GM12865 (cell line): ENCODE measurements at regions not wholly inside any gene's neighbourhood (a gene's known extent, or its start where the extent isn't known, plus 50 kb on each side); places are given as distances from the start of the nearest gene placed in this dataset.

Source experiments
- DNase-seq: peaks from one replicate; pipeline ENCODE4 v3.0.0; 2010; ENCODE audit warnings: low read depth
- H3K4me3 ChIP-seq: 2 replicates; pipeline ENCODE4 v1.5.1; 2011; ENCODE audit warnings: mild to moderate bottlenecking, low read depth, low read length, control low read depth
- TF ChIP-seq, protein P1 (sequence below): IDR thresholded peaks from 2 replicates; pipeline ENCODE4 v1.5.1; 2011; ENCODE audit warnings: low read length, control low read depth, low read depth, inconsistent platforms; ENCODE audit not compliant: insufficient read depth; ENCODE audit errors: missing control alignments

- H3K4me3 ChIP-seq: no peak overlapping the region
- DNase-seq: no peak
- TF ChIP-seq, protein P1, sequence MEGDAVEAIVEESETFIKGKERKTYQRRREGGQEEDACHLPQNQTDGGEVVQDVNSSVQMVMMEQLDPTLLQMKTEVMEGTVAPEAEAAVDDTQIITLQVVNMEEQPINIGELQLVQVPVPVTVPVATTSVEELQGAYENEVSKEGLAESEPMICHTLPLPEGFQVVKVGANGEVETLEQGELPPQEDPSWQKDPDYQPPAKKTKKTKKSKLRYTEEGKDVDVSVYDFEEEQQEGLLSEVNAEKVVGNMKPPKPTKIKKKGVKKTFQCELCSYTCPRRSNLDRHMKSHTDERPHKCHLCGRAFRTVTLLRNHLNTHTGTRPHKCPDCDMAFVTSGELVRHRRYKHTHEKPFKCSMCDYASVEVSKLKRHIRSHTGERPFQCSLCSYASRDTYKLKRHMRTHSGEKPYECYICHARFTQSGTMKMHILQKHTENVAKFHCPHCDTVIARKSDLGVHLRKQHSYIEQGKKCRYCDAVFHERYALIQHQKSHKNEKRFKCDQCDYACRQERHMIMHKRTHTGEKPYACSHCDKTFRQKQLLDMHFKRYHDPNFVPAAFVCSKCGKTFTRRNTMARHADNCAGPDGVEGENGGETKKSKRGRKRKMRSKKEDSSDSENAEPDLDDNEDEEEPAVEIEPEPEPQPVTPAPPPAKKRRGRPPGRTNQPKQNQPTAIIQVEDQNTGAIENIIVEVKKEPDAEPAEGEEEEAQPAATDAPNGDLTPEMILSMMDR: no peak
Measured at GRCh38 chr2:122237450-122237849, 482.0 kb downstream of the TSN start.

DNA sequence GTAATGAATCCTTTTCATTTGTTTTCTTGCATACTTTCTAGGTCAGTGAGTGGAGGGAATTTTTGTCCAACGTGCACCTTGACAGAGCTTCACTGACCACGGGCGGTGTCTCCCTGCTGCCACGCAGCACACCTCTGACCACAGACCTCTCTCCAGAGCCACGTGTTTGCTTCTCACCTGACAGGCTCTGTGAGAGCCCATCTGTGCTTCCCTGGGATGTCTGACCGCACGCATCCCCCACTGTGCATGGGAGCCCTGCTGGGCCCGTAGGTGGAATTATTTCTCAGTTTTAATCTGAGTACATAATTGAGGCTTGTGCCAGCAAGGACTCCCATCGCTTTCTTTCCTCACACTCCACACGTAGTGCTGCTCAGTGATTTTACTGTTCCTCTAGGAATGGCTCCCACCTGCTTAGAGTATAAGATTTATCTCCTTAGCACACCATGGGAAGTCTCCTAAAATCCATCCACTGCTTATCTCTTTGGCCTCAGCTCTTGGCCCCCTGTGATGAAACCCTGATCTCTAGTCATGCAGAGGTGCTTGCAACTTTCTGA is 482.6 kb downstream of the TSN start:
- TF ChIP-seq, protein P1: no peak
- DNase-seq: no peak
- no peak overlapping the region for H3K4me3 ChIP-seq

- TF ChIP-seq, protein P1: no peak
- DNase-seq: no peak
- H3K4me3 ChIP-seq: no peak overlapping the region
Measured at GRCh38 chr2:122239440-122239839, 484.0 kb downstream of the TSN start.

- DNase-seq: no peak
- H3K4me3 ChIP-seq: no peak overlapping the region
- TF ChIP-seq, protein P1: no peak
Measured at GRCh38 chr2:122244598-122245229, 489.3 kb downstream of the TSN start.

GRCh38 chr2:122249673-122250072 is 494.2 kb downstream of the TSN start:
- TF ChIP-seq, protein P1: no peak
- H3K4me3 ChIP-seq: no peak overlapping the region
- DNase-seq: no peak

DNA sequence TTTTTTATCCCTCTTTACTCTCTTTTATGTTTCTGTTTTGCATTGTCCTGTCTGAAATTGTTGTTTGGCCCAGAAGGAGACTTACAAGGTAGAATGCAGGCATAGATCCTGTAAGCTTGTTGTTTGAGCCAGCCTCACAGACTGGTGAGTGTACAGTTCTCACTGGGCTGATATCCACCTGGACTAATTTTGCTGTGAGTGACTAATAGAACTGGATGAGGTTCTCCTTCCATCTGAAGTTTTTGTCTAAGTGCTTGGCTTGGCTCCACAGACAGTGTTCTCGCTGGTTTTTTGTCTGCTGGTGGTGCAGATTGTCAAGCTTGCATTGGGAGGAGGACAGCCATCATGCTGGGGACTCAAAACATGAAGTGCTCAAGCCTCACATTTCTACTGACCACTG is 495.7 kb downstream of the TSN start:
- TF ChIP-seq, protein P1: no peak
- H3K4me3 ChIP-seq: no peak overlapping the region
- DNase-seq: no peak

GRCh38 chr2:122251566-122251965 is 496.1 kb downstream of the TSN start:
- no peak overlapping the region for H3K4me3 ChIP-seq
- DNase-seq: no peak
- TF ChIP-seq, protein P1: no peak
